ENCODE measurements at regions not wholly inside any gene's neighbourhood (a gene's known extent, or its start where the extent isn't known, plus 50 kb on each side); places are given as distances from the start of the nearest gene placed in this dataset.

DNA sequence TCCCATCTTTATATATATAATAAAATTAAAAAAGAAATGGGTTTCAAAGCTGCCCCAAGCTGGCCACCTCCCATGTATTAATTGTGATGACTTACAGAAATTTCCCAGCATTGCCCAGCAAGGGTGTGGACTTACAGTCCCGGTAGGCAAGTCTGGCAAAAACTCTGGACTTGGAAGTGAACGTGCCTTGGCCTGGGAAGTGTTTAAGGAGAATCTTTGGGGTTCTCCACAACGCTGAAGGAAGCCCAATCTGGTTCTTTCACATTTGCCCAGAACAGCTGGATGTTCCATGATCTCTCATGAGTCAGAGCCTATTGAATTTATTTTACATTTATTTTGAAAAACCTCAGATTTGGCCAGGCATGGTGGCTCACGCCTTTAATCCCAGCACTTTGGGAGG, 98.4 kb upstream of the SLC45A1 start:
- H3K36me3 ChIP-seq (ENCODE audit: insufficient read depth, low read length): no peaks in the 10 kb centered on the region
- no peaks in the 10 kb centered on the region for H3F3A ChIP-seq (ENCODE audit: insufficient read depth, low read length, poor library complexity, severe bottlenecking)
- no peak overlapping the region for H3K9ac ChIP-seq (ENCODE audit: low read length)
- H3K4me3 ChIP-seq (ENCODE audit: low read length): no peak overlapping the region
- H3K4me2 ChIP-seq (ENCODE audit: low read length): no peak overlapping the region
- H3K79me2 ChIP-seq (replicated peaks; ENCODE audit: insufficient read depth, low read length): no peaks in the 10 kb centered on the region
- TF ChIP-seq MXI1 (conservative IDR thresholded peaks at IDR 0.05; ENCODE audit: poor library complexity, severe bottlenecking): no peak
- TF ChIP-seq REST (IDR thresholded peaks at IDR 0.05; ENCODE audit: borderline replicate concordance): no peak
- TF ChIP-seq RAD21 (conservative IDR thresholded peaks at IDR 0.05): no peak
- no peak for TF ChIP-seq TAF1 (IDR thresholded peaks at IDR 0.05; ENCODE audit: low read depth)
- TF ChIP-seq SMC3 (conservative IDR thresholded peaks at IDR 0.05; ENCODE audit: poor library complexity): no peak
- no peak for TF ChIP-seq CTCF (IDR thresholded peaks at IDR 0.05; ENCODE audit: poor library complexity, severe bottlenecking)
- no peak for TF ChIP-seq EZH2 (IDR thresholded peaks at IDR 0.05; ENCODE audit: borderline replicate concordance, insufficient read depth, low read length, poor library complexity, severe bottlenecking)
- TF ChIP-seq EP300 (conservative IDR thresholded peaks at IDR 0.05; ENCODE audit: poor library complexity, severe bottlenecking): no peak
- peaks cover 9% of the 10 kb centered on the region for H3K27me3 ChIP-seq (ENCODE audit: insufficient read depth, low read depth, low read length)
- no peaks in the 10 kb centered on the region for H3K9me2 ChIP-seq (ENCODE audit: insufficient read depth, low read length)
- H4K20me1 ChIP-seq (ENCODE audit: insufficient read depth): no peaks in the 10 kb centered on the region
- no peaks in the 10 kb centered on the region for H3K9me3 ChIP-seq (ENCODE audit: low read length)
- H2AFZ ChIP-seq (ENCODE audit: low read depth, low read length): no peak overlapping the region
- no peak overlapping the region for H3K27ac ChIP-seq (ENCODE audit: low read length)

DNA sequence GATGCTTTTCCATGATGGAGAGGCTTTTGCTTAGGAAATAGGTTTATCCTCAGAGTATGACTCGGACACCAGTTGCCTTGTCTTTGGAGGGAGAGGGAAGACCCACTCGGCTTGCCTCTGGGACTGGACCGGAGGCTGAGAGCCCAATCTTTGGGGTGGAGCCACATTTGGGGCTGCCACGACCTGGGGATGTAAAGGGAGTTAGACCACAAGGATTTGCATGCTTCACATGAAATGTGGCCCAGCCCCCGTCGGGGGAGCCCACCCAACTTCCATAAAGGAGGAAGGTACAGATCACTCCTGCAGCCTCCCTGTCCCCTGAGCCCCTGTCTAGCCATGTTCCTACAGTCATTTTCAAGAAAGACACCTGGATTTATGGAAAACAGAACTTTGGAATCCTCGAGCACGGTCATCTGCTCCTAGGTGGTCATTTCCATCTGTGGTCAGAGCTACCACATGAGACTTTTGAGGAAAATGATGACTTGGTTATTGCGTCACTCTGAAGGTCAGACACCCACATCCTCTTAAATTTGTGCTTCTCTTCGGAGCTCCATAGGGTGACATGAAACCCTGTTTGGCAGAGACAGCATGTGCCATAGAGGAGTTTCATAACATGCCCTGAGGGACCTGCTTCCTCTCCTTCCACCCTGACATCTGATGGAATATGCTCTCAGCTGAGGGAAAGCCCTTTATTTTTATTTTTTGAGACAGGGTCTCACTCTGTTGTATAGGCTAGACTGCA, 99.4 kb upstream of the SLC45A1 start:
- Histone ChIP-seq H3F3A (ENCODE audit: insufficient read depth, low read length, poor library complexity, severe bottlenecking) (no peaks in the 10 kb centered on the region), H3K9me3 (ENCODE audit: low read length) (no peaks in the 10 kb centered on the region), H3K79me2 (replicated peaks; ENCODE audit: insufficient read depth, low read length) (no peaks in the 10 kb centered on the region), H3K9me2 (ENCODE audit: insufficient read depth, low read length) (no peaks in the 10 kb centered on the region), H4K20me1 (ENCODE audit: insufficient read depth) (no peaks in the 10 kb centered on the region), H3K4me3 (ENCODE audit: low read length) (no peak overlapping the region), H2AFZ (ENCODE audit: low read depth, low read length) (no peak overlapping the region), H3K27me3 (ENCODE audit: insufficient read depth, low read depth, low read length) (peaks cover 9% of the 10 kb centered on the region), H3K36me3 (ENCODE audit: insufficient read depth, low read length) (no peaks in the 10 kb centered on the region), H3K9ac (ENCODE audit: low read length) (no peak overlapping the region), H3K27ac (ENCODE audit: low read length) (no peak overlapping the region), H3K4me2 (ENCODE audit: low read length) (no peak overlapping the region)
- no peak for TF ChIP-seq POLR2AphosphoS5 (IDR thresholded peaks at IDR 0.05)
- TF ChIP-seq EZH2 (IDR thresholded peaks at IDR 0.05; ENCODE audit: borderline replicate concordance, insufficient read depth, low read length, poor library complexity, severe bottlenecking): no peak
- TF ChIP-seq SMC3 (conservative IDR thresholded peaks at IDR 0.05; ENCODE audit: poor library complexity): no peak
- TF ChIP-seq EP300 (conservative IDR thresholded peaks at IDR 0.05; ENCODE audit: poor library complexity, severe bottlenecking): no peak
- no peak for TF ChIP-seq REST (IDR thresholded peaks at IDR 0.05; ENCODE audit: borderline replicate concordance)
- TF ChIP-seq TAF1 (IDR thresholded peaks at IDR 0.05; ENCODE audit: low read depth): no peak
- TF ChIP-seq MXI1 (conservative IDR thresholded peaks at IDR 0.05; ENCODE audit: poor library complexity, severe bottlenecking): no peak
- TF ChIP-seq RAD21 (conservative IDR thresholded peaks at IDR 0.05): no peak
- TF ChIP-seq CTCF (IDR thresholded peaks at IDR 0.05; ENCODE audit: poor library complexity, severe bottlenecking): no peak
